Upper lobe of left lung (tissue), 4 donors: ENCODE measurements at regions not wholly inside any gene's neighbourhood (a gene's known extent, or its start where the extent isn't known, plus 50 kb on each side); places are given as distances from the start of the nearest gene placed in this dataset.

Experiments
- EP300 ChIP-seq, 4 donors: sonication (generic); formaldehyde crosslinking; IDR thresholded peaks; one replicate each; pipeline ENCODE4 v1.5.1; 2017; ENCODE audit warnings: antibody characterized with exemption in 4 of 4, control low read depth in 2 of 4
- POLR2A ChIP-seq, 4 donors: fragments of 450-650 bp; IDR thresholded peaks; one replicate each; pipeline ENCODE4 v1.5.1; 2016 to 2017; ENCODE audit warnings: antibody characterized with exemption in 4 of 4, mild to moderate bottlenecking in 2 of 4
- POLR2AphosphoS5 ChIP-seq, 2 donors: sonication (generic); formaldehyde crosslinking; IDR thresholded peaks; one replicate each; pipeline ENCODE4 v1.5.1; 2017; ENCODE audit warnings: antibody characterized with exemption in 2 of 2
- TF ChIP-seq, protein P1 (sequence below), 6 experiments: fragments of 450-650 bp in 4 of 6; fragments of 200-600 bp in 2 of 6; sonication (generic) in 2 of 6; IDR thresholded peaks; one replicate each; pipeline ENCODE4 v1.5.1; 2016 to 2019; ENCODE audit warnings: antibody characterized with exemption in 6 of 6

GRCh38 chr2:238555786-238556542 lies 129.2 kb downstream of the ASB1 start:
- TF ChIP-seq, protein P1, sequence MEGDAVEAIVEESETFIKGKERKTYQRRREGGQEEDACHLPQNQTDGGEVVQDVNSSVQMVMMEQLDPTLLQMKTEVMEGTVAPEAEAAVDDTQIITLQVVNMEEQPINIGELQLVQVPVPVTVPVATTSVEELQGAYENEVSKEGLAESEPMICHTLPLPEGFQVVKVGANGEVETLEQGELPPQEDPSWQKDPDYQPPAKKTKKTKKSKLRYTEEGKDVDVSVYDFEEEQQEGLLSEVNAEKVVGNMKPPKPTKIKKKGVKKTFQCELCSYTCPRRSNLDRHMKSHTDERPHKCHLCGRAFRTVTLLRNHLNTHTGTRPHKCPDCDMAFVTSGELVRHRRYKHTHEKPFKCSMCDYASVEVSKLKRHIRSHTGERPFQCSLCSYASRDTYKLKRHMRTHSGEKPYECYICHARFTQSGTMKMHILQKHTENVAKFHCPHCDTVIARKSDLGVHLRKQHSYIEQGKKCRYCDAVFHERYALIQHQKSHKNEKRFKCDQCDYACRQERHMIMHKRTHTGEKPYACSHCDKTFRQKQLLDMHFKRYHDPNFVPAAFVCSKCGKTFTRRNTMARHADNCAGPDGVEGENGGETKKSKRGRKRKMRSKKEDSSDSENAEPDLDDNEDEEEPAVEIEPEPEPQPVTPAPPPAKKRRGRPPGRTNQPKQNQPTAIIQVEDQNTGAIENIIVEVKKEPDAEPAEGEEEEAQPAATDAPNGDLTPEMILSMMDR (IDR thresholded peaks at IDR 0.05): no peak
- TF ChIP-seq POLR2A (IDR thresholded peaks at IDR 0.05): no peak
- no peak for TF ChIP-seq EP300 (IDR thresholded peaks at IDR 0.05)
- TF ChIP-seq POLR2AphosphoS5 (IDR thresholded peaks at IDR 0.05): no peak
